ENCODE measurements at regions not wholly inside any gene's neighbourhood (a gene's known extent, or its start where the extent isn't known, plus 50 kb on each side); places are given as distances from the start of the nearest gene placed in this dataset.

DNA sequence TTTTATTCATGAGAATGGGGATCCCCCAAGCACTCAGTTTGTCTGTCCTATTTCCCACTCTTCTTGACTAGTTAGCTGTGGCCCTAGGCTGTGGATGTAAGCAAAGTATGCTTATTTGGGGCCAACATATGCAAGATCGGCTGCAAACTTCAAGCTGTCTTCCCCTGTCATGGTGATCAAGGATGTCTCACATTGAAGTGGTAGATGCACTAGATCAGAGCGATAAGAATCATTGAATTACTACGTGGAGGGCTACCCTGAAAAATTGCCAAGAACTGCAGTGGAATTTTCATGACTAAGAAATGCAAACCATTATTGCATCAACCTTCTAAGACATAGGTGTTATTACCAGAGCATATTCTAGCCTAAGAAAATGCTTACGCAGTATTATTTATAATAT lies 527.4 kb downstream of the RNF144A start:
- Histone ChIP-seq H3K9ac (no peak overlapping the region), H3K4me3 (ENCODE audit: low read depth, low read length) (no peak overlapping the region), H3K4me2 (ENCODE audit: low read length) (no peak overlapping the region), H3K27ac (no peak overlapping the region), H3K36me3 (ENCODE audit: control insufficient read depth, insufficient read depth, low read length) (no peaks in the 10 kb centered on the region), H3K9me3 (ENCODE audit: control insufficient read depth, low read length) (no peaks in the 10 kb centered on the region), H3K4me1 (no peaks in the 10 kb centered on the region), H3K27me3 (ENCODE audit: control insufficient read depth, insufficient read depth, low read length) (no peaks in the 10 kb centered on the region), H2AFZ (no peak overlapping the region), H3K79me2 (no peaks in the 10 kb centered on the region)
- TF ChIP-seq, protein P1, sequence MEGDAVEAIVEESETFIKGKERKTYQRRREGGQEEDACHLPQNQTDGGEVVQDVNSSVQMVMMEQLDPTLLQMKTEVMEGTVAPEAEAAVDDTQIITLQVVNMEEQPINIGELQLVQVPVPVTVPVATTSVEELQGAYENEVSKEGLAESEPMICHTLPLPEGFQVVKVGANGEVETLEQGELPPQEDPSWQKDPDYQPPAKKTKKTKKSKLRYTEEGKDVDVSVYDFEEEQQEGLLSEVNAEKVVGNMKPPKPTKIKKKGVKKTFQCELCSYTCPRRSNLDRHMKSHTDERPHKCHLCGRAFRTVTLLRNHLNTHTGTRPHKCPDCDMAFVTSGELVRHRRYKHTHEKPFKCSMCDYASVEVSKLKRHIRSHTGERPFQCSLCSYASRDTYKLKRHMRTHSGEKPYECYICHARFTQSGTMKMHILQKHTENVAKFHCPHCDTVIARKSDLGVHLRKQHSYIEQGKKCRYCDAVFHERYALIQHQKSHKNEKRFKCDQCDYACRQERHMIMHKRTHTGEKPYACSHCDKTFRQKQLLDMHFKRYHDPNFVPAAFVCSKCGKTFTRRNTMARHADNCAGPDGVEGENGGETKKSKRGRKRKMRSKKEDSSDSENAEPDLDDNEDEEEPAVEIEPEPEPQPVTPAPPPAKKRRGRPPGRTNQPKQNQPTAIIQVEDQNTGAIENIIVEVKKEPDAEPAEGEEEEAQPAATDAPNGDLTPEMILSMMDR (IDR thresholded peaks at IDR 0.05), result no peak

DNA sequence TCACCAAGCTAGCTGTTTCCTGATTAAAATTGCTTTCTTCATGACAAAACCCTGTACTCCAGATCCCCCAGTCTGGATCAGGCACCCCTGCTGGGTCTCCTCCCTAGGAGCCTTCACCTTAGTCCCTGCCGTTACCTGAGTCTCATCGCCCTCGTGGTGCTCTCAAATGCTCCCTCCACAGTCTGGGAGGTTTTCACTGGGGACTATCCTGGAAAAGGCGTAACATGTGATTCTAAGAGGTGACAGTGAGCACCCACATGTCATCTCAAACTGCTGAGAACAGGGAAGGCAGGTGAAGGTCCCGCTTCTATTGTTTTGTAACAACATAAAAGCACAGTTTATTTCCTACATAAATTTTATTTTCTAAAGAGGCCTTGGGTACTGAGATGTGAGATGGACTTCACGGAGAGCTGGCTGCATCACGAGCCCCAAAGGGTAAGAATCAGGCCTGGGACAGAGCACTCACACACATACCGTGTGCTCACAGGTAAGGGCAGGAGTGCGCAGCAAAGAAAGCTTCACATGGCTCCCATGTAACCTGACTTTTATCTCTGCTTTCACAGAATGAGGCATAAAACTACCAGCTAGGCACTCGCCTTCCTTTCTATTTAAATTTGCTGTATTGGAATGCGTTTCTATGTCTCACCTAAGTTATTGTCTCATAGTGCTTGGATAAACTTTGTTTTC lies 531.5 kb downstream of the RNF144A start:
- Histone ChIP-seq H3K79me2 (no peaks in the 10 kb centered on the region), H3K9ac (no peak overlapping the region), H3K27me3 (ENCODE audit: control insufficient read depth, insufficient read depth, low read length) (no peaks in the 10 kb centered on the region), H3K4me3 (ENCODE audit: low read depth, low read length) (no peak overlapping the region), H2AFZ (no peak overlapping the region), H3K36me3 (ENCODE audit: control insufficient read depth, insufficient read depth, low read length) (no peaks in the 10 kb centered on the region), H3K4me1 (no peaks in the 10 kb centered on the region), H3K27ac (no peak overlapping the region), H3K4me2 (ENCODE audit: low read length) (no peak overlapping the region), H3K9me3 (ENCODE audit: control insufficient read depth, low read length) (no peaks in the 10 kb centered on the region)
- TF ChIP-seq, protein P1 (IDR thresholded peaks at IDR 0.05), result no peak

DNA sequence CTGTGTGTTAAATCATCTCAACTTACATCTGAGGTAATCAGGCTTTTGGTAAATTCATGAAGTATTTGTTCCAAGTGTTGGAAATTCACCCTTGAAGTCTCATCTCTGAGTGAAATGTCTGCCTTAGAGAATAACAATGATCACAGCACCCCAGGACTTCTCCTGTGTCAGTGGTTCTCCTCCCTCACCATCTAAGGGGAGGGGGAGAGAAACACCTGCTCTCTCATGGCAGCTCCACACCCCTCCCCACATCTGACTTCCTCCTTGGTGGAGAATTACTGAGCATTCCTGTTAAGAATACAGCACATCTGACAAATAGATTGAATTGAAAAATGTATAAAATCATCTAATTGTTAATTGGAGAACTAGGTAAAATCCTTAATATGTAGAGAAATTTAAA lies 532.1 kb downstream of the RNF144A start:
- Histone ChIP-seq H3K9me3 (ENCODE audit: control insufficient read depth, low read length) (no peaks in the 10 kb centered on the region), H3K36me3 (ENCODE audit: control insufficient read depth, insufficient read depth, low read length) (no peaks in the 10 kb centered on the region), H3K27ac (no peak overlapping the region), H3K9ac (no peak overlapping the region), H2AFZ (no peak overlapping the region), H3K4me2 (ENCODE audit: low read length) (no peak overlapping the region), H3K27me3 (ENCODE audit: control insufficient read depth, insufficient read depth, low read length) (peaks cover 2% of the 10 kb centered on the region), H3K4me3 (ENCODE audit: low read depth, low read length) (no peak overlapping the region), H3K4me1 (no peaks in the 10 kb centered on the region), H3K79me2 (no peaks in the 10 kb centered on the region)
- TF ChIP-seq, protein P1 (IDR thresholded peaks at IDR 0.05), result no peak

DNA sequence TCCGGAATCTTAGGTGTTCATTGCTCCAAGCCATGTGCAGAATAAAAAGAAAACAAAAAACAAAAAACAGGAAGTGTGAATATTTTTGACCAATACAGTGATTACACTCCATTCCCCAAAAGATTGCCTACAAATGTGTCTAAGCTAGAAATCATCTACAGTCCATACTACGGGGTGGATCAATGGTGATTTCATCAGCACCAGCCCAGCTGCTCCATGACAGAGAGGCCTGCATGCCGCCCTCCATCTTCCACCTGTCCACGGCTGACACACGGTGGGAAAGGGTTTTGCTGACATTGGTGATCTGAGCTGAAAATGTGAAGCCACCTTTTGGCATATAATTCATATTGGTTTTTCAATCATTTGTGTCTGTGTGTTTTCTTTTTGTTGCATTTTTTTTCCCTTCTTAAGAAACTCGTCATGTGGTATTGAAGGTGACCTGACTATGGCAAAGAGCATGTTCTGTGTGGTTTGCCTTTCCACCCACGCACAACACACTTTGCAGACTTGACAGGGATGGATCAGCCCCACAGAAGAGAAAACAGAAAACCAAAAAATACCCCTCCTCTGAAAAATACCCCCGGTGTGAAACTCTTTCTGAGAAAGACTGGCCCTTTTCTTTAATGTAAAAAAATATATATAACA lies 533.1 kb downstream of the RNF144A start:
- no peak overlapping the region for H3K4me2 ChIP-seq (ENCODE audit: low read length)
- TF ChIP-seq, protein P1 (IDR thresholded peaks at IDR 0.05), result no peak
- no peaks in the 10 kb centered on the region for H3K36me3 ChIP-seq (ENCODE audit: control insufficient read depth, insufficient read depth, low read length)
- H3K9me3 ChIP-seq (ENCODE audit: control insufficient read depth, low read length), result no peaks in the 10 kb centered on the region
- H2AFZ ChIP-seq, result no peak overlapping the region
- no peak overlapping the region for H3K4me3 ChIP-seq (ENCODE audit: low read depth, low read length)
- no peaks in the 10 kb centered on the region for H3K4me1 ChIP-seq
- H3K27me3 ChIP-seq (ENCODE audit: control insufficient read depth, insufficient read depth, low read length), result peaks cover 2% of the 10 kb centered on the region
- H3K79me2 ChIP-seq, result no peaks in the 10 kb centered on the region
- no peak overlapping the region for H3K27ac ChIP-seq
- no peak overlapping the region for H3K9ac ChIP-seq

DNA sequence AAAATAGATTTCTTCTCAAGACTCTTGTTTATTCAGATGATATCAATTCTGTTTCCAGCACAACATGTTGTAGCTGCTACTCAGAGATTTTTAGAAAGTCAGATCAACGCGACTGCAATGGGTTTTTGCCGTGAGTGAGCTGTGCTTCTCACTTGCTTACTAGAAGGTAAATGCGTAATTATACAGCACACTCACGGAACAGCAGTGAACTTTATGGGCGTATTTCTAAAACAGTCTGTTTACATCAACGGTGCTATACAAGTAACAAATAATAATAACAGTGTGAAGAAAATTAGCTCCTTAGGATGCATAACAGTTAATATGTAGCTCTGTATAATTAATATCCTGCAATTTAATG lies 533.6 kb downstream of the RNF144A start:
- no peak overlapping the region for H2AFZ ChIP-seq
- no peak overlapping the region for H3K9ac ChIP-seq
- H3K4me1 ChIP-seq, result no peaks in the 10 kb centered on the region
- no peaks in the 10 kb centered on the region for H3K36me3 ChIP-seq (ENCODE audit: control insufficient read depth, insufficient read depth, low read length)
- TF ChIP-seq, protein P1 (IDR thresholded peaks at IDR 0.05), result no peak
- H3K4me3 ChIP-seq (ENCODE audit: low read depth, low read length), result no peak overlapping the region
- H3K4me2 ChIP-seq (ENCODE audit: low read length), result no peak overlapping the region
- H3K79me2 ChIP-seq, result no peaks in the 10 kb centered on the region
- H3K9me3 ChIP-seq (ENCODE audit: control insufficient read depth, low read length), result no peaks in the 10 kb centered on the region
- H3K27ac ChIP-seq, result no peak overlapping the region
- H3K27me3 ChIP-seq (ENCODE audit: control insufficient read depth, insufficient read depth, low read length), result peaks cover 2% of the 10 kb centered on the region

Measured in parathyroid adenoma (tissue), 2 donors.